SK-N-SH (cell line): ENCODE measurements at regions not wholly inside any gene's neighbourhood (a gene's known extent, or its start where the extent isn't known, plus 50 kb on each side); places are given as distances from the start of the nearest gene placed in this dataset.
"Not testable (repeated sequence)": the region's sequence is repeated elsewhere in the genome, so short reads cannot be mapped to it uniquely, and the experiment has no call there.

Source experiments
- EP300 ChIP-seq, 2 experiments: IDR thresholded peaks; 2 replicates each; pipeline versions ENCODE4 v1.4.0 to v1.6.1; 2012; ENCODE audit warnings: borderline replicate concordance in 1 of 2, low read depth in 1 of 2, low read length in 1 of 2
- EZH2phosphoT487 ChIP-seq: fragments of 200-600 bp; sonication (generic); IDR thresholded peaks from 2 replicates; pipeline ENCODE4 v1.6.1; 2017; ENCODE audit warnings: low read depth, mixed run types, mild to moderate bottlenecking, antibody characterized with exemption, moderate library complexity, borderline replicate concordance
- MEF2A ChIP-seq: IDR thresholded peaks from 2 replicates; pipeline ENCODE4 v1.4.0; 2012; ENCODE audit warnings: low read depth, borderline replicate concordance
- NFIC ChIP-seq: IDR thresholded peaks from 2 replicates; pipeline ENCODE4 v1.4.0; 2012; ENCODE audit warnings: borderline replicate concordance
- POLR2AphosphoS5 ChIP-seq: IDR thresholded peaks from 2 replicates; pipeline ENCODE4 v1.6.1; 2012; ENCODE audit warnings: low read depth, low read length
- RAD21 ChIP-seq: IDR thresholded peaks from 2 replicates; pipeline ENCODE4 v1.6.1; 2012; ENCODE audit warnings: mild to moderate bottlenecking, low read length
- RXRA ChIP-seq: IDR thresholded peaks from 2 replicates; pipeline ENCODE4 v1.4.0; 2012; ENCODE audit warnings: low read depth, mild to moderate bottlenecking, borderline replicate concordance
- TAF1 ChIP-seq: IDR thresholded peaks from 2 replicates; pipeline ENCODE4 v1.6.1; 2012; ENCODE audit warnings: low read depth, mild to moderate bottlenecking, low read length, moderate library complexity, borderline replicate concordance
- TEAD4 ChIP-seq: IDR thresholded peaks from 2 replicates; pipeline ENCODE4 v1.4.0; 2012; ENCODE audit warnings: mild to moderate bottlenecking, borderline replicate concordance; ENCODE audit not compliant: insufficient read depth
- USF2 ChIP-seq: fragments of 150-350 bp; IDR thresholded peaks from 2 replicates; pipeline ENCODE4 v1.6.1; 2017; ENCODE audit warnings: antibody characterized with exemption, low read length, low read depth, borderline replicate concordance
- ZBTB33 ChIP-seq: IDR thresholded peaks from 2 replicates; pipeline ENCODE4 v1.4.0; 2012; ENCODE audit warnings: low read depth, borderline replicate concordance
- TF ChIP-seq, protein P1 (sequence below): fragments of 200-600 bp; sonication (generic); IDR thresholded peaks from 2 replicates; pipeline ENCODE4 v1.6.1; 2017; ENCODE audit warnings: antibody characterized with exemption, mild to moderate bottlenecking, moderate library complexity
- TF ChIP-seq, protein P2 (sequence below): IDR thresholded peaks from 2 replicates; pipeline ENCODE4; 2012

DNA sequence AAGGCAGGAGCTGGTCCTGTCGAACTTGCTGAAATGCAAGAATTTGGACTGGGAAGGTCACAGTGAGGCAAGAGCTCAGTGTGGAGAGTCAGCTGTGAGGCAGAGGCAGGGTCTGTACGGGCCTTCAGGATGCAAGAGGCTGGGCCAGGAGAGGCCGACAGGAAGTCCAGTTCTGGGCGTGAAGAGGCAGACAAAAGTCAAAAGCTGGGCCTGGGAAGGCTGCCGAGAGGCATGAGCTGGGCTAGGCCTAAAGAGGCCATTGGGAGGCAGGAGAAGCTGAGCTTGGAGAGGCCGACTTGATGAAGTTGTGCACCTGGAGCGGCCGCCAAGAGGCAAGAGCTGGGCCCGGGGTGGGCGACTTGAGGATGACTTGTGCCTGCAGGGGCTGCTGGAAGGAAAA, 330.5 kb downstream of the ZNF479 start:
- TF ChIP-seq, protein P1, sequence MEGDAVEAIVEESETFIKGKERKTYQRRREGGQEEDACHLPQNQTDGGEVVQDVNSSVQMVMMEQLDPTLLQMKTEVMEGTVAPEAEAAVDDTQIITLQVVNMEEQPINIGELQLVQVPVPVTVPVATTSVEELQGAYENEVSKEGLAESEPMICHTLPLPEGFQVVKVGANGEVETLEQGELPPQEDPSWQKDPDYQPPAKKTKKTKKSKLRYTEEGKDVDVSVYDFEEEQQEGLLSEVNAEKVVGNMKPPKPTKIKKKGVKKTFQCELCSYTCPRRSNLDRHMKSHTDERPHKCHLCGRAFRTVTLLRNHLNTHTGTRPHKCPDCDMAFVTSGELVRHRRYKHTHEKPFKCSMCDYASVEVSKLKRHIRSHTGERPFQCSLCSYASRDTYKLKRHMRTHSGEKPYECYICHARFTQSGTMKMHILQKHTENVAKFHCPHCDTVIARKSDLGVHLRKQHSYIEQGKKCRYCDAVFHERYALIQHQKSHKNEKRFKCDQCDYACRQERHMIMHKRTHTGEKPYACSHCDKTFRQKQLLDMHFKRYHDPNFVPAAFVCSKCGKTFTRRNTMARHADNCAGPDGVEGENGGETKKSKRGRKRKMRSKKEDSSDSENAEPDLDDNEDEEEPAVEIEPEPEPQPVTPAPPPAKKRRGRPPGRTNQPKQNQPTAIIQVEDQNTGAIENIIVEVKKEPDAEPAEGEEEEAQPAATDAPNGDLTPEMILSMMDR, result not testable (repeated sequence)
- TF ChIP-seq POLR2AphosphoS5; NFIC; MEF2A; TAF1; RAD21; USF2; ZBTB33; RXRA; EZH2phosphoT487; EP300 (IDR thresholded peaks at IDR 0.05; ENCODE audit: borderline replicate concordance in 1 of 2, low read depth in 1 of 2, low read length in 1 of 2); TEAD4: not testable (repeated sequence)
- TF ChIP-seq, protein P2, sequence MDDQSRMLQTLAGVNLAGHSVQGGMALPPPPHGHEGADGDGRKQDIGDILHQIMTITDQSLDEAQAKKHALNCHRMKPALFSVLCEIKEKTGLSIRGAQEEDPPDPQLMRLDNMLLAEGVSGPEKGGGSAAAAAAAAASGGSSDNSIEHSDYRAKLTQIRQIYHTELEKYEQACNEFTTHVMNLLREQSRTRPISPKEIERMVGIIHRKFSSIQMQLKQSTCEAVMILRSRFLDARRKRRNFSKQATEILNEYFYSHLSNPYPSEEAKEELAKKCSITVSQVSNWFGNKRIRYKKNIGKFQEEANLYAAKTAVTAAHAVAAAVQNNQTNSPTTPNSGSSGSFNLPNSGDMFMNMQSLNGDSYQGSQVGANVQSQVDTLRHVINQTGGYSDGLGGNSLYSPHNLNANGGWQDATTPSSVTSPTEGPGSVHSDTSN, result not testable (repeated sequence)
